Esophagus muscularis mucosa (tissue), 4 donors: ENCODE measurements at regions not wholly inside any gene's neighbourhood (a gene's known extent, or its start where the extent isn't known, plus 50 kb on each side); places are given as distances from the start of the nearest gene placed in this dataset.

ENCODE experiments used
- CTCF ChIP-seq, 3 experiments: fragments of 200-600 bp in 2 of 3; fragments of 450-650 bp in 1 of 3; sonication (generic) in 2 of 3; IDR thresholded peaks; one replicate each; pipeline ENCODE4 v1.5.1; 2017 to 2019; ENCODE audit warnings: antibody characterized with exemption in 3 of 3, mild to moderate bottlenecking in 2 of 3, moderate library complexity in 1 of 3
- EP300 ChIP-seq: sonication (generic); formaldehyde crosslinking; IDR thresholded peaks from one replicate; pipeline ENCODE4 v1.6.1; 2017; ENCODE audit warnings: antibody characterized with exemption
- POLR2A ChIP-seq: fragments of 450-650 bp; IDR thresholded peaks from one replicate; pipeline ENCODE4 v1.6.1; 2017; ENCODE audit warnings: antibody characterized with exemption, moderate library complexity, mild to moderate bottlenecking, low read depth

GRCh38 chr12:67390273-67390672, 121.1 kb downstream of the CAND1 start:
- TF ChIP-seq CTCF (IDR thresholded peaks at IDR 0.05) (no peak), POLR2A (no peak), EP300 (no peak)
